ENCODE measurements at regions not wholly inside any gene's neighbourhood (a gene's known extent, or its start where the extent isn't known, plus 50 kb on each side); places are given as distances from the start of the nearest gene placed in this dataset.

DNA sequence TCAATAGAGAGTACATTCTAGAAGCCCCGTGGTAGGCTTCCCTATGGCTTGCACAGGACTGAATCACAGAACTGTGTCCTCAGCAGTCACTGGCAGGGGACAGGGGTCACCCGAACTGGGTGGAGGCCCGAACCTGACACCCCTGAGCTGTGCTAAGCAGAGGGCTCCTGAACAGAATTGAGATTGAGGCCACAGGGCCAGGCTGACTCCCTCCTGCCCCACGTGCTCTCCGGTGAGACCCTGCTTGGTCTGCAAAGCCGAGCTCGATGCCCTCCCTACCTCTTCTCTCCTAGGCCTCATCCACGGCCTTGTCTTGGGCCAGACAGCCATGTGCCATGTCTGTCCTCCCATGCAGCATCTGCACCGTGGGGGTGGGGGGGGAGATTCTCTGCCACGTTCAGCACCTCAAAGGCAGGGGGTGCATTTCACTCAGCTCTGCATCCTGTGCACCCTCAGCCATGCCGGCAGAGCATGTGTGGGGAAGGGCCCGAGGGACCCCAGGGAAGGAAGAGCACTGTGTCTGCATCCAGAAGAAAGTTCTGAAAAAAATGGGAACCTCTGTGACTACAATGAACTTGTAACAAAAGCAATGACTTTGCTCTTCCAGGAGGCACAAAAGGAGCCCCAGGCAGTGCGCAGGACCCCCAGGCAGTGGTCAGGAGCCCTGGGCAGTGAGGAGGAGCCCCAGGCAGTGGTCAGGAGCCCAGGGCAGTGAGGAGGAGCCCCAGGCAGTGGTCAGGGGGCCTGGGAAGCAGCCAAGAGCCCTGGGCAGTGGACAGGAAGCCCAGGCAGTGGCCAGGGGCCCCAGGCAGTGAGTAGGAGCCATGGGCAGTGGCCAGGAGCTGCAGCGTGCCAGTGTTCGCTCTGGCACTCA, 76.7 kb upstream of the SEPTIN5 start:
- TF ChIP-seq, protein P1, sequence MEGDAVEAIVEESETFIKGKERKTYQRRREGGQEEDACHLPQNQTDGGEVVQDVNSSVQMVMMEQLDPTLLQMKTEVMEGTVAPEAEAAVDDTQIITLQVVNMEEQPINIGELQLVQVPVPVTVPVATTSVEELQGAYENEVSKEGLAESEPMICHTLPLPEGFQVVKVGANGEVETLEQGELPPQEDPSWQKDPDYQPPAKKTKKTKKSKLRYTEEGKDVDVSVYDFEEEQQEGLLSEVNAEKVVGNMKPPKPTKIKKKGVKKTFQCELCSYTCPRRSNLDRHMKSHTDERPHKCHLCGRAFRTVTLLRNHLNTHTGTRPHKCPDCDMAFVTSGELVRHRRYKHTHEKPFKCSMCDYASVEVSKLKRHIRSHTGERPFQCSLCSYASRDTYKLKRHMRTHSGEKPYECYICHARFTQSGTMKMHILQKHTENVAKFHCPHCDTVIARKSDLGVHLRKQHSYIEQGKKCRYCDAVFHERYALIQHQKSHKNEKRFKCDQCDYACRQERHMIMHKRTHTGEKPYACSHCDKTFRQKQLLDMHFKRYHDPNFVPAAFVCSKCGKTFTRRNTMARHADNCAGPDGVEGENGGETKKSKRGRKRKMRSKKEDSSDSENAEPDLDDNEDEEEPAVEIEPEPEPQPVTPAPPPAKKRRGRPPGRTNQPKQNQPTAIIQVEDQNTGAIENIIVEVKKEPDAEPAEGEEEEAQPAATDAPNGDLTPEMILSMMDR (conservative IDR thresholded peaks at IDR 0.05; ENCODE audit: low read depth, low read length) = no peak
- no peak for TF ChIP-seq EZH2 (IDR thresholded peaks at IDR 0.05; ENCODE audit: borderline replicate concordance, low read depth, low read length, poor library complexity, severe bottlenecking)
